ENCODE measurements at regions not wholly inside any gene's neighbourhood (a gene's known extent, or its start where the extent isn't known, plus 50 kb on each side); places are given as distances from the start of the nearest gene placed in this dataset.

DNA sequence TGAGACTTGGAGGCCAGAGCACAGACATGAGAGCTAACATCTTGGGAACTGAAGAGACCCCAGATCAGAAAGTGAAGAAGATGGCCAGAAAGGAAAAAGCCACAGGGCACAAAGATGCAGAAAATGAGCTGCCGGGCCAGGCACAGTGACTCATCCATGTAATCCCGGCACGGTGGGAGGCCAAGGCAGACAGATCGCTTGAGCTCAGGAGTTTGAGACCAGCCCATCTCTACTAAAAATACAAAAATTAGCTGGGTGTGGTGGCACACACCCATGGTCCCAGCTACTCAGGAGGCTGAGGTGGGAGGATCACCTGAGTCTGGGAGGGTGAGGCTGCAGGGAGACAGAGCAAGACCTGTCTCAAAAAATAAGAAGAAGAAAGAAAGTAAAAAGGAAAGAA is 81.4 kb upstream of the MGMT start:
- no peak overlapping the region for H3K27ac ChIP-seq (ENCODE audit: low read depth in 1 of 2, low read length in 2 of 2)
- no peaks in the 10 kb centered on the region for H3K9me3 ChIP-seq (ENCODE audit: control insufficient read depth in 4 of 4, low read length in 3 of 4)
- no peaks in the 10 kb centered on the region for H3K27me3 ChIP-seq (ENCODE audit: control insufficient read depth in 4 of 4, insufficient read depth in 4 of 4, low read length in 3 of 4)
- peaks cover 4 to 6% (median 5%) of the 10 kb centered on the region in 4 donors for H3K4me1 ChIP-seq (ENCODE audit: control insufficient read depth in 4 of 4, insufficient read depth in 4 of 4, low read length in 3 of 4)
- H3K4me3 ChIP-seq (ENCODE audit: low read depth in 1 of 3, low read length in 3 of 3) = no peak overlapping the region
- DNase-seq (ENCODE audit: low spot score) = no peak
- TF ChIP-seq, protein P1, sequence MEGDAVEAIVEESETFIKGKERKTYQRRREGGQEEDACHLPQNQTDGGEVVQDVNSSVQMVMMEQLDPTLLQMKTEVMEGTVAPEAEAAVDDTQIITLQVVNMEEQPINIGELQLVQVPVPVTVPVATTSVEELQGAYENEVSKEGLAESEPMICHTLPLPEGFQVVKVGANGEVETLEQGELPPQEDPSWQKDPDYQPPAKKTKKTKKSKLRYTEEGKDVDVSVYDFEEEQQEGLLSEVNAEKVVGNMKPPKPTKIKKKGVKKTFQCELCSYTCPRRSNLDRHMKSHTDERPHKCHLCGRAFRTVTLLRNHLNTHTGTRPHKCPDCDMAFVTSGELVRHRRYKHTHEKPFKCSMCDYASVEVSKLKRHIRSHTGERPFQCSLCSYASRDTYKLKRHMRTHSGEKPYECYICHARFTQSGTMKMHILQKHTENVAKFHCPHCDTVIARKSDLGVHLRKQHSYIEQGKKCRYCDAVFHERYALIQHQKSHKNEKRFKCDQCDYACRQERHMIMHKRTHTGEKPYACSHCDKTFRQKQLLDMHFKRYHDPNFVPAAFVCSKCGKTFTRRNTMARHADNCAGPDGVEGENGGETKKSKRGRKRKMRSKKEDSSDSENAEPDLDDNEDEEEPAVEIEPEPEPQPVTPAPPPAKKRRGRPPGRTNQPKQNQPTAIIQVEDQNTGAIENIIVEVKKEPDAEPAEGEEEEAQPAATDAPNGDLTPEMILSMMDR (IDR thresholded peaks at IDR 0.05; ENCODE audit: low read depth, low read length, missing input control) = no peak
- TF ChIP-seq SP1 (IDR thresholded peaks at IDR 0.05) (no peak), JUND (IDR thresholded peaks at IDR 0.05) (no peak), YY1 (IDR thresholded peaks at IDR 0.05) (no peak), REST (IDR thresholded peaks at IDR 0.05) (no peak), FOXA2 (IDR thresholded peaks at IDR 0.05) (no peak), EGR1 (IDR thresholded peaks at IDR 0.05; ENCODE audit: low read depth in 2 of 2) (no peak), RXRA (IDR thresholded peaks at IDR 0.05) (no peak), HNF4G (IDR thresholded peaks at IDR 0.05) (no peak), FOXA1 (IDR thresholded peaks at IDR 0.05) (no peak), HNF4A (conservative IDR thresholded peaks at IDR 0.05) (no peak), GABPA (IDR thresholded peaks at IDR 0.05 in 1 of 2, conservative IDR thresholded peaks at IDR 0.05 in 1 of 2) (no peak)
- TF ChIP-seq, protein P2, sequence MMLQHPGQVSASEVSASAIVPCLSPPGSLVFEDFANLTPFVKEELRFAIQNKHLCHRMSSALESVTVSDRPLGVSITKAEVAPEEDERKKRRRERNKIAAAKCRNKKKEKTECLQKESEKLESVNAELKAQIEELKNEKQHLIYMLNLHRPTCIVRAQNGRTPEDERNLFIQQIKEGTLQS (IDR thresholded peaks at IDR 0.05) = no peak
- TF ChIP-seq, protein P3, sequence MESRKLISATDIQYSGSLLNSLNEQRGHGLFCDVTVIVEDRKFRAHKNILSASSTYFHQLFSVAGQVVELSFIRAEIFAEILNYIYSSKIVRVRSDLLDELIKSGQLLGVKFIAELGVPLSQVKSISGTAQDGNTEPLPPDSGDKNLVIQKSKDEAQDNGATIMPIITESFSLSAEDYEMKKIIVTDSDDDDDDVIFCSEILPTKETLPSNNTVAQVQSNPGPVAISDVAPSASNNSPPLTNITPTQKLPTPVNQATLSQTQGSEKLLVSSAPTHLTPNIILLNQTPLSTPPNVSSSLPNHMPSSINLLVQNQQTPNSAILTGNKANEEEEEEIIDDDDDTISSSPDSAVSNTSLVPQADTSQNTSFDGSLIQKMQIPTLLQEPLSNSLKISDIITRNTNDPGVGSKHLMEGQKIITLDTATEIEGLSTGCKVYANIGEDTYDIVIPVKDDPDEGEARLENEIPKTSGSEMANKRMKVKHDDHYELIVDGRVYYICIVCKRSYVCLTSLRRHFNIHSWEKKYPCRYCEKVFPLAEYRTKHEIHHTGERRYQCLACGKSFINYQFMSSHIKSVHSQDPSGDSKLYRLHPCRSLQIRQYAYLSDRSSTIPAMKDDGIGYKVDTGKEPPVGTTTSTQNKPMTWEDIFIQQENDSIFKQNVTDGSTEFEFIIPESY (IDR thresholded peaks at IDR 0.05) = no peak
- TF ChIP-seq, protein P4, sequence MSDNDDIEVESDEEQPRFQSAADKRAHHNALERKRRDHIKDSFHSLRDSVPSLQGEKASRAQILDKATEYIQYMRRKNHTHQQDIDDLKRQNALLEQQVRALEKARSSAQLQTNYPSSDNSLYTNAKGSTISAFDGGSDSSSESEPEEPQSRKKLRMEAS (IDR thresholded peaks at IDR 0.05) = no peak
- WGBS = 96% methylated on average over 4 of the region's 4 CpGs
- no peaks in the 10 kb centered on the region for H3K36me3 ChIP-seq (ENCODE audit: control insufficient read depth in 4 of 4, insufficient read depth in 3 of 4, low read depth in 1 of 4, low read length in 3 of 4)
- H3K9ac ChIP-seq (ENCODE audit: low read depth in 1 of 2, low read length in 2 of 2) = no peak overlapping the region

Data from liver (tissue), 8 donors.